H1 (cell line): ENCODE measurements at regions not wholly inside any gene's neighbourhood (a gene's known extent, or its start where the extent isn't known, plus 50 kb on each side); places are given as distances from the start of the nearest gene placed in this dataset.

Experiments
- BRCA1 ChIP-seq: IDR thresholded peaks from 2 replicates; pipeline ENCODE4 v1.6.1; 2012; ENCODE audit warnings: low read depth, low read length, improper control_type of control experiment
- CBX8 ChIP-seq: fragments of 300-800, 300-1000 bp; sonication (generic); IDR thresholded peaks from 2 replicates; pipeline ENCODE4 v1.7.1; 2016; ENCODE audit warnings: low read depth, low read length, borderline replicate concordance
- CHD2 ChIP-seq: IDR thresholded peaks from 2 replicates; pipeline ENCODE4 v1.6.1; 2012; ENCODE audit warnings: low read length, improper control_type of control experiment
- CTCF ChIP-seq, 3 experiments: IDR thresholded peaks; 1 replicate in 2 of 3; 2 replicates in 1 of 3; pipeline versions ENCODE4 v1.5.1 to v1.6.1; 2011; ENCODE audit warnings: low read length in 3 of 3, mild to moderate bottlenecking in 3 of 3, inconsistent platforms in 2 of 3, low read depth in 1 of 3, moderate library complexity in 1 of 3; ENCODE audit not compliant: insufficient read depth in 1 of 3; ENCODE audit errors: control extremely low read depth in 1 of 3
- EP300 ChIP-seq, 2 experiments: IDR thresholded peaks; 1 replicate in 1 of 2; 2 replicates in 1 of 2; pipeline ENCODE4 v1.6.1; 2011 to 2012; ENCODE audit warnings: low read depth in 2 of 2, low read length in 2 of 2, mild to moderate bottlenecking in 2 of 2, borderline replicate concordance in 1 of 2, inconsistent platforms in 1 of 2, moderate library complexity in 1 of 2
- JUND ChIP-seq: IDR thresholded peaks from 2 replicates; pipeline ENCODE4 v1.6.1; 2011; ENCODE audit warnings: mild to moderate bottlenecking, improper control_type of control experiment, low read length
- KDM1A ChIP-seq: fragments of 200-600, 300-600 bp; sonication (generic); IDR thresholded peaks from 2 replicates; pipeline ENCODE4 v1.7.1; 2016; ENCODE audit warnings: mild to moderate bottlenecking, low read length, borderline replicate concordance
- POLR2AphosphoS5 ChIP-seq: IDR thresholded peaks from 2 replicates; pipeline ENCODE4 v1.6.1; 2011; ENCODE audit warnings: low read depth, low read length
- RBBP5 ChIP-seq: IDR thresholded peaks from 2 replicates; pipeline ENCODE4 v1.7.1; 2012; ENCODE audit warnings: low read depth, mild to moderate bottlenecking, inconsistent platforms, low read length, moderate library complexity, borderline replicate concordance

GRCh38 chrX:25343060-25343459 is 327.3 kb upstream of the ARX start:
- TF ChIP-seq EP300 (IDR thresholded peaks at IDR 0.05; ENCODE audit: borderline replicate concordance in 1 of 2, low read depth in 2 of 2, low read length in 2 of 2): no peak
- TF ChIP-seq POLR2AphosphoS5: no peak
- no peak for TF ChIP-seq CBX8
- TF ChIP-seq JUND: no peak
- no peak for TF ChIP-seq KDM1A
- no peak for TF ChIP-seq CHD2
- no peak for TF ChIP-seq BRCA1
- peak in 2 of 3 experiments; percentile 42 to 52; a peak in 2 of 4 replicates for TF ChIP-seq CTCF (IDR thresholded peaks at IDR 0.05; ENCODE audit: control extremely low read depth in 1 of 3, insufficient read depth in 1 of 3, low read depth in 1 of 3, low read length in 3 of 3)
- TF ChIP-seq RBBP5: no peak
